CD4-positive, alpha-beta T cell treated with Interleukin-15 for 4 hours (primary cell): ENCODE measurements at regions not wholly inside any gene's neighbourhood (a gene's known extent, or its start where the extent isn't known, plus 50 kb on each side); places are given as distances from the start of the nearest gene placed in this dataset.
A peak's percentile ranks its signal among the peaks of the same experiment; 100 is the strongest.
"Not testable (repeated sequence)": the region's sequence is repeated elsewhere in the genome, so short reads cannot be mapped to it uniquely, and the experiment has no call there.

Source experiments
- DNase-seq: peaks from one replicate; pipeline ENCODE4 v3.0.0-alpha.2; 2020; ENCODE audit warnings: low spot score

DNA sequence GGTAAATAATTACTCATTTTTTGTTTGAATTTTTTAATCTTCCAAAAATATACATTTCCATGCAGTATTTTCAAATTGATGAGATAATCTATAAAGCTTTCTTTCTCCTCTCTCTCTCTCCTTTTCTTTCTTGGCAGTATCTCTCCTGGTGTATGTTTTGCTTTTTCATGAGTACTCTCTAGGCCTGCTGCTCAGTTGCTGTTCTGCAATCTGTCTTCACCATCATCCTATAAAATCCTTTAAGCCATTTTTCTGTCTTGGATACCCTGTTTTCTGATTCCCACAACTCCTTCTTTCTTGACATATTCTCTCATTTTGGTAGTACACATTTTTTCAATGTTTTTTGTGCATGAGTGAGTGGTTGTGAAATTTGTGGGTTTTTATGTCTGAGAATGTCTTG lies 1558.1 kb upstream of the LRRTM3 start:
- DNase-seq: no peak

DNA sequence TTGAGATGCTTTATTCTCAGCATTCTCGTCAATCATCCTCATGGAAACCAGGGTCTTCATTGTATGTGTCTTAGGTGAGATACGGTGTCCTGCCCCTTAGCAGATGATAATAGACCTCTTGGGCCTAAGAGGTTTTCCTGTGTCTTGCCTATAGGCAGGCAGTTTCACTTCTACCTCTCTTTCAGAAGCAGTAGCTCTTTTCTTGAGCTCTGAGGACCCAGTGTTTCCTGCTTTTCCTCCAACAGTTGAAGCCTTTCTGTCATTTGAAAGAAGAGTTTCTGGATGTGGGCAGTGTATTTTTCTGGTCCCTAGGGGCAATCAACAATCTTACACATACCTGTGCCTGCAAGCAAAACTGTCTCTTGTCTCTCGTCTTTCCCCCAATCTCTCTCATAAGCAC lies 1550.3 kb upstream of the LRRTM3 start:
- DNase-seq: no peak

DNA sequence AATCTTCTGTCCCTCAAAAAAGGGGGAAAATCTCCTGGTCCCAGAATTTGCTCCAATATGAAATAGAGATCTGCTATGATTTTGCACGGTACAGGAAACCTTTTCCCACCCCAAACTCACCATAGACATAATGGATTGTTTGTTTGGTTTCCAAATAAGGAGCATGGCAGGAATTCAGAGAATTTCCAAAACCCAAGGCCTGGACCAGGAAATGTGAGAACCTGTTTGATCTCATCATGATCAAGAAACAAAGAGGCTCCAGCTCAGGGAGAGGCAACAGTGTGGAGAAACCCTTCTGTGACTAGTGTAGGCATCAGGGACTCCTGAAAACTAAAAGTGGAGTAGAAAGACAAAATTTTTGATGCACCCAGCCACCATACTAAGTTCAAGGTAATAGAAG lies 1548.1 kb upstream of the LRRTM3 start:
- no peak for DNase-seq

DNA sequence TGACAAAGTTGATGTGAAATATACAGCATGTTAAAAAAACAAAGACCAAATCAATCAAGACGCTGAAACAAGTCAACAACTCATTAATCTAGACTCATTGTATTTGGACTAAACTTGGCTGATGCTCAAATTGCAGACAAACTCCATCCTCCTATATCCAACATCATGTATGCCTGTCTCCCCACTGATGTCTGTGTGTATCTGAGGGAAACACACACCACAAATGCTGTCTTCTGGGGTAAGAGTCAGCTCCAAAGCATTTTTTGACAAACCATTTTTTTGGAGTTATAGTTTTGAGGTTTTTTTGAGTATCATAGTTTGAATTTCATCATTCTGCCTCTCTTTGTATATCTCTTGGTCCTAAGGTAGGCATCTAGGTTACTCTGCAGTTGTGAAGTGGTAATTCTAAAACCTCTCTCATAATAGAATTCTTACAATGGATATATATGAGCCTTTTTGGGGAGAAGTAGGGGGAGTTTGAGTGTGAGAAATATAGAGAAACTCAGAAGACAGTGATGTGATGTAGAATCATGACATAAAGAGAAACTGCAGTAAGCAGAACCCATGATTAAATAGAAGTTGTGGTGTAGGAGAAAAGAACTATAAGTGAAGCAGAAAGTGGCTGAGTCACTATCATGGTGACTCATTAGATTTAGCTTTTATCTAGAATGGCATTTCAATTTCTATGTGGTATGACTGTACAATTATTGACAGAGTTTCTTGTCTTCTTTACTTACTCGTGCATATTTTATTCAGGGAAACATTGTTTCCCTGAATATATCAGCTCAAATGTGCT lies 1531.1 kb upstream of the LRRTM3 start:
- no peak for DNase-seq

DNA sequence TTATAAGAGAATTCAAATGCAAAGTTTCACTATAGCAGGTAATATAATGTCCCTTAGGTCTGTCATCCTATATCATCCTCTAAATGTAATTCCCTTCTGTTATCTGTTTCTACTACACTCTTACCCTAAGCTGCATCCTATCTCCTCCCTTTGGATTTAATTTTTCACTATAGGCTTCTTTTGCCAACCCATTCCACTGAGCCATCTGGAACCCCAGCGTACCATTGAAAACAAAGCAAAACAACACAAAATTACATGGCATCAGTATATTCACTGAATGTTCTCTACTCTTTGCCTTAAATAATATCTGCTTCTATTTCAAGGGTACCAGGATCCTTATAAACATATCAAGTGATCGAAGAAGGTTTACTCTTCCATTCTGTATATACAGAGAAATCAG lies 1530.2 kb upstream of the LRRTM3 start:
- no peak for DNase-seq

DNA sequence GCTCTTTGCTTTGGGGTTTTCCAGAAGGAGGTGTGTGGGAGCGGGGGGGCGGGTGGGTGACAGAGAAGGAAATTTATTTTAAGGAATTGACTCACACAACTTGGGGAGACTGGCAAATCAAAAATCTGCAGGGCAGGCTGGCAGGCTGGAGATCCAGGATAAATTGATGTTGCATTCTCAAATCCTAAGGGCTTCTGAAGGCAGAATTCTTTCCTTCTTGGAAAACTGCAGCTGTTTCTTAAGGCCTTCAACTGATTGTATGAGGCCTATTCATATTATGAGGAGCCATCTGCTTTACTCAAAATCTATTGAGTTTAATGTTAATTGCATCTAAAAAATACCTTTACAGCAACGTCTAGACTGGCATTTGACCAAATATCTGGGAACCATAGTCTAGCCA lies 1528.8 kb upstream of the LRRTM3 start:
- no peak for DNase-seq

DNA sequence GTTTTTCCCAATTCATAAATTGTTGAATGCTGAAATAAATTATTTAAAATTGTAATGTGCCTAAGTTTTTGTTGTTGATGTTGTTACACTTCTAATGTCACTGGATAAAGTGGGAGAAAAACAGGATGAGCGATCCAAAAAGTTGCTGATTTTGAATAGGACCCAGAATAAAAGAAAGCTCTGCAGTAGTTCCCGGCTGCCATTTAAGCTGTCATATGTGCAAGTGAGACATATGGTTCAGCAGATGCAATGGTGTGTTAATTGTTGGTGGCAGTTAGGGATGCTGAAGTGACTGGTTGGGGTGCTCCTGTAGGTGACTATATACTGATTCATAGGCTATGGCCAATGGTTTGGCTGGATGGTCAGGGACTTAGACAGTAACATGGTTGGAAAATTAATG lies 1517.4 kb upstream of the LRRTM3 start:
- no peak for DNase-seq

DNA sequence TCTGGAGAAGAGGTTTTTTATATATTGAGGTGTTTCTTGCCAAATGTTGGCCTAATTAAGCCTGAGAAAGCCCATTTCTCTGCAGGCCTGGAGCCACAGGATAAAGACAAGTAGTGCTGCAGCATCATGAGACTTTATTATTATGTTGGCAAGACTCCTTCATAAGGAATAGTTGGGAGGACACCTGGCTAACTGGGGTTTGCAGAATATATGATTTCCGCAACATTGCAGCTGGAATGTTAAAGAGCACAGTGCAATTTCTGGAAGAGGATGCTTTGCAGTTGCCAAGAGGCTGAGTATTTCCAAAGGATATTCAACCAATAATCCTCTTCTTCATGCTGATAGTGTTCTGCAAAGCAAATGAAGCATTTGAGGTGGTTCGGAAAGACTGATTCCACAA lies 1512.8 kb upstream of the LRRTM3 start:
- DNase-seq: no peak

DNA sequence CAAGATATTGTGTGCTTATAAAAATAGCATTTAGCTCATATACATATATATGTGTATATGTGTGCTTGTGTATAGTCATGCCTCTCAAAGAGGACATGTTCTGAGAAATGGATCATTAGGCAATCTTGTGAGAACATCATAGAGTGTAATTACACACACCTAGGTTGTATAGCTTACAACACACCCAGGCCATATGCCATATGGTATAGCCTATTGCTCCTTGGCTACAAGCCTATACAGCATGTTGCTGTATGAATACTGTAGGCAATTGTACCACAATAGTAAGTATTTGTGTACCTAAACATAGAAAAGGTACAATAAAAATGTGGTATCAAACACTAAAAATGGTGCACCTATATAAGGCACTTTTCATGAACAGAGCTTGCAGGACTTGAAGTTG lies 1510.5 kb upstream of the LRRTM3 start:
- no peak for DNase-seq

DNA sequence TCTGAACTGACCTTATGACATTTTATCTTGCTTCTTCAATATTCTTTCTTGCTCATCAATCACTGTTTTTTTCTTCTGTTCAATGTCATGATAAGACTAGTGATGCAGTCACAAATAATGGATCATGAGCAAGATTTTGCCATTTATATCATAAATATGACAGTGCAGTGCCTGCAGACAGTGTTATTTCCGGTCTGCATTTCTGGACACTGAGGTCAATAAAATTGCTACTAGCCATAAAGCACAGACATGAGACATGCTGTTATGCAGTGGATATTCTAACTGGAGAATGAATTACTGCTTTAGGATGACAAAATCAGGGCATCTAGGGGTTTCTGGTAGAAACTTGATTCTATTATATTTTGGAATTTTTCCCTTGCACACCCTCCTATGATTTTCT lies 1509.7 kb upstream of the LRRTM3 start:
- no peak for DNase-seq

DNA sequence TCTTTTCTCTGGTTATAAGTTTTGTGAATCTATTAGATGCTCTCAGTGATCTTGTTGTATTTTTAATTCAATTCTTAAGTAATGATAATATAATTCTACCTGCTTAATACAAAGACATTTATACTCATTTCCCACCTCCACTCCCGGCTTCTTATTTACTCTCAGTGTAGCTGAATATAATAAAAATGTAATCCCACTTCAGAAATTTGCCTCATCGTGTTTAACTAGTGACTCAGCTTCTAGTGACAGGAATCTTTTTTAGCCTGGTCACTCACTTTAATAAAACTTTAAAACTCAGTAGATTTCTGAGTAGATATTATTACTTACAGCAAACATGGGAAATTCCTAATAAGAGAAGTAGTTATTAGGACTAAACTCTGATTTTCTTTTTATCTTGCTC lies 1506.2 kb upstream of the LRRTM3 start:
- no peak for DNase-seq

DNA sequence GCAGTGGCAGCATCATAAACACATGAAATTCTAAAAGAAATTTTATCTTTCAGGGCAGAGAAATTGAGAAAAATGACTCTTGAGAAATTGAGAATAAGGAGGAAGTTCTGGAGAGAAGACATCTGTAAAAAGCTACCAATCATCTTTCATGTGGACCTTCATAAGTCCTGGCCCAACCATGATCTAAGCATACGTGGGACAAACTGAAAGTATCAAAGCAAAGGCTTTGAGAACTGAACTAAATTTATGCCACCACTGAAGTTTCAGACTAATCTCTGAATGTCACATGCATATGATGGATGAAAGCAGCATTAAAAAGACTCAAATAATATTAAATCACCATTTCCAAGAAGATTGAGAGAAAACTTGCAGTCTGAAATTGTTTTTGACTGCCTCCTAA lies 1502.8 kb upstream of the LRRTM3 start:
- no peak for DNase-seq

DNA sequence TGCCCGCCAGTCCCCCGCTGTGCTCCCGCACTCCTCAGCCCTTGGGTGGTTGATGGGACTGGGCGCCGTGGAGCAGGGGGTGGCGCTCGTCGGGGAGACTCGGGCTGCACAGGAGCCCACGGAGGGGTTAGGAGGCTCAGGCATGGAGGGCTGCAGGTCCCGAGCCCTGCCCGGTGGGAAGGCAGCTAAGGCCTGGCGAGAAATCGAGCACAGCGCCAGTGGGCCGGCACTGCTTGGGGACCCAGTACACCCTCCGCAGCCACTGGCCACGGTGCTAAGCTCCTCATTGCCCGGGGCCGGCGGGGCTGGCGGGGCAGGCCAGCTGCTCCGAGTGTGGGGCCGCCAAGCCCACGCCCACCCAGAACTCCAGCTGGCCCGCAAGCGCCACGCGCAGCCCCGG lies 1496.5 kb upstream of the LRRTM3 start:
- not testable (repeated sequence) for DNase-seq

DNA sequence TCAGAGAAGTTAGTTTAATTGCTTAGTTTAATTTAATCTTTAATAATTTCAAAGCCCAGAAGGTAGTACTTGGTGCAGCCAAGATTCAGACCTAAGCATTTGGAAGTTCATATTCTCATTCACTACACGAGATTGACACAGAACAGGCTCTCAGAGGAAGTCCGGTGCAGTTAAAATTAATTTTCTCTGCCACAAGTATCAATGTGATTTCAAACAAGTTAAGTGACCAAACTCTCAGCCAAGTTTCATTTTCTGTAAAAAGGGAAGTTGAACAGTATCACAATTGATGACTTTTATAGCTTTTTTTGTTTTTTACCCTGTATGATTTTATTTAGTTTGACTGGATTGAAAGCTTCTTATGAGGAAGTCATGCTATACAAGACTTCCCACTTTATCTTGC lies 1494.9 kb upstream of the LRRTM3 start:
- DNase-seq: no peak

DNA sequence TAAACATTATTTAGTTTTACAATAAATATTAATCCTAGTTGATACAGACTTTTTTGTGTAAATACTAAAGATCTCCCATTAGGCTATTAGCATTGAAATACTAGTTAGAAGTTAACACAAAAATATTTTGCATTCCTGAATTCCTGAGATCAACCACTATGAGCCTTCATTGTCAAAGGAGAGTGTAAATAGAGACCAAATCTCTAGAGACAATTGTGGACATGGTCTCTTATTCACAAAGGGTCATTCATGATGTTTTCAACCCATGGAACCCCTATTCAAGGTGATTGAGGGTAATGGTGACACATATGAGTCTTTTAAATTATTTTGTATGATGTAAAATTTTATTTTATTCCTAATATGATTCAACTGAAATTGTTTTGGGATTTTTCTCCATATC lies 1454.8 kb upstream of the LRRTM3 start:
- DNase-seq: no peak

DNA sequence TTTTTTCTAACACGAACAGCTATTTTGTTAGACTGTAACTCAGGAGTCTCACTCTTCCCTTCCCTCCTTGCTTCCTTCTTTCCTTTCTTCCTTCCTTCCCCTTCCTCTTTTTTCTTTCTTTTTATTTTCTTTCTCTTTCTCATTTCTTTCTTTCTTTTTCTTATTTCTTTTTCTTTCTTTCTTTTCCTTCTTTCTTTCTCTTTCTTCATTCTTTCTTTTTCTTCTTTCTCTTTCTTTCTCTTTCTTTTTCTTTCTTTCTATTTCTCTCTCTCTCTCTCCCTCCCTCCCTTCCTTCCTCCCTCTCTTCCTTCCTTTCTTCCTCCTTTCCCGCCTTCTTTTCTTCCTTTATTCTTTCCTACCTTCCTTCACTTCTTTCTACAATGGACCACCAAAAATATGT lies 1443.0 kb upstream of the LRRTM3 start:
- no peak for DNase-seq

DNA sequence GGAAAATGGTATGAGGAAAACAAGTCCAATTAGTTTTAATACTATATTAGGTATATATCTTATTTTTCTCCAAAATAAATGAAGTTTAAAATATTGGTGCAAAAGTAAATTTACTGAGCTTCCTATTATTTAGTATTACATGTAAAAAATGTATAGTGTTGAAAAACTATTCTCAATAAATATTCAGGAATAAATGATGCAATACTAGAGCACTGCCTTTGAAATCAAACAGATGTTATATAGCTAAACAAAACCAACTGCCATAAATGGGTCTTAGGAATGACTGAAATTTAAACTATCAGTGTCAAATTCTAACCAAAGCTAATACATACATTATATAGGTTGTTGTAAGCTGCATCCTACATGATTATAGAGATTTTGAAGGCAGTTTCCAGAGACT lies 1434.0 kb upstream of the LRRTM3 start:
- DNase-seq: no peak

DNA sequence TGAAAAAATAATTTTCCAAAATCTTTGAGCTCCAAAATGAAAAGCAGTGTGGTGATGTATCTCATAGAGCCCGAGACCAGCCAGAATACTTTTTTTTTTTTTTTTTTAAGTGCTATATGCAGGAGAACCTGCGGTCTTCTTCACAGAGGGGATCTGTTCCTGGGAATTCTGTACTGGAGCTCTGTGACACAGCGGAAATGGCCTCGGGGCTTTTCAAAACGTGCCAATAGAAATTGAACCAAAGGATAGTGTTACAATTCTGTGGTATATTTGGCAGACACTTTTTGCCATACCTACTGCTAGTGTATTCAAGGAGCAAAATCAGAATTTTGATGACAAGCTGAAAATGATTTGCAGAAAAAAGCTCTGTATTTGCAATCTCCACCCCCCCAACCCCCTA lies 1429.3 kb upstream of the LRRTM3 start:
- DNase-seq: no peak

DNA sequence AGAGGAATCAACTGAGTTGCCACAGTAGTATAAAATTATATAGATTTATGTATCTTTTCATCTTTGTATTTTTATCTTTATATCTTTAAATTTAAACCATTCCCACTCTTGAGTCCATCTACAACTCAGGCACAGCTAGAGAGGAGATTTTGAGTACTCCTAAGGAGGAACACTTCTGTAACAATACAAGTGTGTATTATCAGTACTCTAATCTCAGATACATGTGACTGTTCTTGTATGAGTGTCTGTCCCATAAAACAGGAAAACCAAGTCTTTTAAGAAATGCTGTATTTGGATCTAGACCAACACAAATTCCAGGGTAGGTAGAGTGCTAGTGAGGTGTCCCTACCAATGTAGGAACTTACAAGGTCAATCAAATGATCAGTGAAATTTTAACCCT lies 1428.0 kb upstream of the LRRTM3 start:
- DNase-seq: no peak

DNA sequence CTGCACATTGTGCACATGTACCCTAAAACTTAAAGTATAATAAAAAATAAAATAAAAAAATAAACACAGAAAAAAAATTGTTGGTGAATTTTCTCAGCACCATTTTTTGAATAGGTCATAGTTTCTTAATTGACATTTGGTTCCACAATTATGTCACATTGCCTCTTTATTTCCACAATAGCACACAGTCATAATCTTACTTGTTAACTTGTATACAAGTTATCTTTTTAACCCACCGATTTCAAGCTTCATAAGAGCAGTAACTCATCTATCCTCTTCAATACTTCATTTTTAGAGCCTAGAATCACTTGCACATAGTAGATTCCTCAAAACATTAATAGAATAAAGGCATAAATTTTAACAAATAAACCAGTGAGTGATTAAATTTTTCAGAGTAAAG lies 1425.1 kb upstream of the LRRTM3 start:
- DNase-seq: no peak

DNA sequence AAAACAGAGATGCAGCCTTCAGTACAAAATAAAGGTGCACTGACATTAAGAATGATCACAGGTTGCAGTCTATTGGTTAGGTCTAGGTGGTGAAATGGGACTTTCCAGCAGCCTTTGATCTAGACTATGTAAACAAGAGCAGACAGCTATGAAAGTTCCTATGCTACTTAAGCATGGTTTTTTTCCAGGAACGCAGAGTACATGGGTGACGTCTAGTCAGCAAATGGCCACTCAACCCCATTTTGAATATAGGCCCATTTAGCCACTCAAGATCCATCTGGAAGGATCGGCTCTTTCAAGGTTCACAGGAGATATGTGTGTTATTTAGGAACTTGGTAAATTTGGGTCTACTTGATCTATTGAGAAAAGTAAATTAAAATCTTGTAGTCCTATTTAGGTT lies 1424.6 kb upstream of the LRRTM3 start:
- peak; percentile 27 for DNase-seq

DNA sequence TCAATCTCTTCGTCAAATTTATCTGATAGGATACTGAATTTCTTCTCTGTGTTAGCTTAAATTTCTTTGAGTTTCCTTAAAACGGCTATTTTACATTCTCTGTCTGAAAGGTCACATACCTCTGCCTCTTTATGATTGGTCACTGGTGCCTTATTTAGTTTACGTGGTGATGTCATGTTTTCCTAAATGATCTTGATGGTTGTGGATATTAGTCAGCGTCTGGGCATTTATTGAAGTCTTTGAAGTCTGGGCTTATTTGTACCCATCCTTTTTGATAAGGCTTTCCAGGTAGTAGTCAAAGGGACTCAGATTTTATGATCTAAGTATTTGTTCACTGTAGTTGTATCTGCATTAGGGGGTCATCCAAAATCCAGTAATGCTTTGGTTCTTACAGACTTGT lies 1407.5 kb upstream of the LRRTM3 start:
- no peak for DNase-seq

DNA sequence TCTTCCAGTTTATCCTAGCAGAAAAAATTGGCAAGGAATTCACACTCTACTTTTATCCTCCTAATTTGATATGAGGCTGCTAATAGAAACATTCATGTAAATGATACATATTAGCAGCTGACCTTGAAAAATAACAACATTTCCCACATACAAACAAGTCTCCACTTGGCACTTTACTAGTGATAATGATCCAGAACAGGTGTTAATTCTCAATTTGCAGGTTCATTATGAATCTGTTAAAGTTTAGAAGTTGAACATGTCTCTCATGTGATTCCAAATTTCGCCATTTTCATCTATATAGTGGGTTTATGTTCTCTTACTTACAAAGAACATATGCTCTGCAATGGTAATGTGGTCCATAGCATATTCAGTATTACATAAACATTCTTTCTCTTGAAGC lies 1396.8 kb upstream of the LRRTM3 start:
- DNase-seq: no peak

DNA sequence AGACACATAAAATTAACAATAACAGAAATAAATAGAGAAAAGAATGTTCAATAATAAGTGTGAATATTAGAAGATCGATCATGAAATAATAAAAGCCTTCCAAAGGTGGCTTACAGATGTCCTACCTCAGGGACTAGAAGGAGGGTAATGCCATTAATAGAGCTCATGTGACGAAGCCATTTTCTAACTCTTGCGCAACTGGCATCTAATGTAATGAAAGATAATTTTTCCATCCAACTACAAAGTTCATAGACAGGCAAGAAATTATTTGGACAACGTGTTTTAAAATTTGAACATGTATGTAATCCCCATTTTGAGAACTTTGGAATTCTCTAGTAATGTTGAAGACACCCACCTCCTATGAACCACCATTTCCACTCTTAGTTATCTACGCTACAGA lies 1394.3 kb upstream of the LRRTM3 start:
- no peak for DNase-seq

DNA sequence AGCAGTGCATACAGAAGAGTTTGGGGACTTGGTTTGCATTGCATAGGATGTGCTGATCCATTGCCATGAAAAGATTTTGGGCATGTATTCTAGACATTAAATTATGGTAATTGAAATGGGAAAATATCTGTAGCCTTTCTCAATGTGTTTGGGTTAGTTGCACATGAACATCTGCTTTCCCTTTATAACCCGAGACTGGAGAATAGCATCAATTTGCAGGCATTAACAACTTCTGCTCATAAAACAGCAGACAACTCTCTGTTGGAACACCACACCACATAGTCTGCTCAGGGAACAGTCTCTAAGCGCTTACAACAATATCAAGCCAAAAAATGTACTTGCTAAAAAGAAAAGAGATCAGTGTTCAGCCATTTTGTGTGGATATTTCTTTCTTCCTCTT lies 1391.1 kb upstream of the LRRTM3 start:
- DNase-seq: no peak
